Transverse colon (tissue), 3 donors: ENCODE measurements at regions not wholly inside any gene's neighbourhood (a gene's known extent, or its start where the extent isn't known, plus 50 kb on each side); places are given as distances from the start of the nearest gene placed in this dataset.

ENCODE experiments used
- POLR2A ChIP-seq: fragments of 450-650 bp; IDR thresholded peaks from one replicate; pipeline ENCODE4 v1.6.1; 2016; ENCODE audit warnings: antibody characterized with exemption, mild to moderate bottlenecking, moderate library complexity
- TF ChIP-seq, protein P1 (sequence below), 5 experiments: fragments of 200-600 bp in 3 of 5; fragments of 450-650 bp in 2 of 5; sonication (generic) in 3 of 5; IDR thresholded peaks; 1 replicate in 2 of 5; 2 replicates in 3 of 5; pipeline ENCODE4 v1.5.1; 2016 to 2017; ENCODE audit warnings: antibody characterized with exemption in 5 of 5, inconsistent platforms in 3 of 5, mild to moderate bottlenecking in 2 of 5, moderate library complexity in 1 of 5

DNA sequence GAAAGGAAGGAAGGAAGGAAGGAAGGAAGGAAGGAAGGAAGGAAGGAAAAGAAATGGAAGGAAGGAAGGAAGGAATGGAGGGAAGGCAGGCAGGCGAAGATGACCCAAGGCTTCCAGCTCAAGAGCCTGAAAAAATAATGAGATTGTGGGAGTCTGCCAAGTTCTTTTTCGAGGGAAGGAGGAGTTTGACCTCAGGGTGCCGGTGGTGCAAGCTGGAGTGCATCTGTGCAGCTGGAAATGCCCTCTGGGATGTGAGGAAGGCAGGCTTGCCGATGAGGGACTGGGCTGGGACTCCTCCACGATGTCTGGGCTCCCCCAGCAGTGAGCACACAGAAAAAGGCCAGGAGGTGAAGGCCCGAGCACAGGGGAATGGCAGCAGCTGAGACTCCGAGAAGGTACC lies 154.9 kb upstream of the DAPK1 start:
- TF ChIP-seq, protein P1, sequence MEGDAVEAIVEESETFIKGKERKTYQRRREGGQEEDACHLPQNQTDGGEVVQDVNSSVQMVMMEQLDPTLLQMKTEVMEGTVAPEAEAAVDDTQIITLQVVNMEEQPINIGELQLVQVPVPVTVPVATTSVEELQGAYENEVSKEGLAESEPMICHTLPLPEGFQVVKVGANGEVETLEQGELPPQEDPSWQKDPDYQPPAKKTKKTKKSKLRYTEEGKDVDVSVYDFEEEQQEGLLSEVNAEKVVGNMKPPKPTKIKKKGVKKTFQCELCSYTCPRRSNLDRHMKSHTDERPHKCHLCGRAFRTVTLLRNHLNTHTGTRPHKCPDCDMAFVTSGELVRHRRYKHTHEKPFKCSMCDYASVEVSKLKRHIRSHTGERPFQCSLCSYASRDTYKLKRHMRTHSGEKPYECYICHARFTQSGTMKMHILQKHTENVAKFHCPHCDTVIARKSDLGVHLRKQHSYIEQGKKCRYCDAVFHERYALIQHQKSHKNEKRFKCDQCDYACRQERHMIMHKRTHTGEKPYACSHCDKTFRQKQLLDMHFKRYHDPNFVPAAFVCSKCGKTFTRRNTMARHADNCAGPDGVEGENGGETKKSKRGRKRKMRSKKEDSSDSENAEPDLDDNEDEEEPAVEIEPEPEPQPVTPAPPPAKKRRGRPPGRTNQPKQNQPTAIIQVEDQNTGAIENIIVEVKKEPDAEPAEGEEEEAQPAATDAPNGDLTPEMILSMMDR (IDR thresholded peaks at IDR 0.05): no peak
- TF ChIP-seq POLR2A: no peak
